ENCODE measurements at regions not wholly inside any gene's neighbourhood (a gene's known extent, or its start where the extent isn't known, plus 50 kb on each side); places are given as distances from the start of the nearest gene placed in this dataset.

DNA sequence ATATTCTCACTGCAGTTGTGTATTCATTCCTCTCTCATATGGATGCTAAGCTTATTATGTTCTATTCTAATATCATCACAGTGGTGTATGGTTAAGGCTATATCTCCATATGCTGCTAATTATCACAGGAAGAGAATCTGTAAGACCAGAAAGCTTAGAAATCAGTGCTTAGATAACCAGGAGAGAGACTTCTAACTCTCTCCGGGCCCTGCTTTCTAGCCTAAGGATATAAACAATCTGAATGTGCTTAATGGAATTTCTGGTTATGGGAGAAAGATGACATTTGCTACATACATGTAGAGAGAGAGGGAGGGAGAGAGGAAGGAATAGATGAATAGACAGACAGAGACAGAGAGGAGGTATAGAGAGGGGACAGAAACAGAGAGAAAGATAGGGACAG lies 1231.3 kb downstream of the EPHA7 start:
- TF ChIP-seq, protein P1, sequence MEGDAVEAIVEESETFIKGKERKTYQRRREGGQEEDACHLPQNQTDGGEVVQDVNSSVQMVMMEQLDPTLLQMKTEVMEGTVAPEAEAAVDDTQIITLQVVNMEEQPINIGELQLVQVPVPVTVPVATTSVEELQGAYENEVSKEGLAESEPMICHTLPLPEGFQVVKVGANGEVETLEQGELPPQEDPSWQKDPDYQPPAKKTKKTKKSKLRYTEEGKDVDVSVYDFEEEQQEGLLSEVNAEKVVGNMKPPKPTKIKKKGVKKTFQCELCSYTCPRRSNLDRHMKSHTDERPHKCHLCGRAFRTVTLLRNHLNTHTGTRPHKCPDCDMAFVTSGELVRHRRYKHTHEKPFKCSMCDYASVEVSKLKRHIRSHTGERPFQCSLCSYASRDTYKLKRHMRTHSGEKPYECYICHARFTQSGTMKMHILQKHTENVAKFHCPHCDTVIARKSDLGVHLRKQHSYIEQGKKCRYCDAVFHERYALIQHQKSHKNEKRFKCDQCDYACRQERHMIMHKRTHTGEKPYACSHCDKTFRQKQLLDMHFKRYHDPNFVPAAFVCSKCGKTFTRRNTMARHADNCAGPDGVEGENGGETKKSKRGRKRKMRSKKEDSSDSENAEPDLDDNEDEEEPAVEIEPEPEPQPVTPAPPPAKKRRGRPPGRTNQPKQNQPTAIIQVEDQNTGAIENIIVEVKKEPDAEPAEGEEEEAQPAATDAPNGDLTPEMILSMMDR (IDR thresholded peaks at IDR 0.05), result no peak
- no peak for TF ChIP-seq POLR2A (IDR thresholded peaks at IDR 0.05)

All from body of pancreas (tissue), 4 donors.